Activated CD4-positive, alpha-beta T cell treated with anti-CD3 and anti-CD28 coated beads for 36 hours (primary cell): ENCODE measurements at regions not wholly inside any gene's neighbourhood (a gene's known extent, or its start where the extent isn't known, plus 50 kb on each side); places are given as distances from the start of the nearest gene placed in this dataset.
"Not testable (repeated sequence)": the region's sequence is repeated elsewhere in the genome, so short reads cannot be mapped to it uniquely, and the experiment has no call there.

Source experiments
- ATAC-seq: fragments of 200-7000 bp; cut with Tn5 transposase; one replicate; pipeline ENCODE4 v1.10.0; 2021; ENCODE audit warnings: mild to moderate bottlenecking, moderate library complexity
- CTCF ChIA-PET: fragments of 350-600 bp; sonication (Branson Sonifier 250); formaldehyde crosslinking; loops from one replicate; lab custom pipeline; 2021; ENCODE audit warnings: antibody characterized with exemption; lab: Charles Lee
- POLR2A ChIA-PET: fragments of 350-600 bp; sonication (Branson Sonifier 250); formaldehyde crosslinking; loops from one replicate; lab custom pipeline; 2021; ENCODE audit warnings: antibody characterized with exemption, inconsistent platforms; lab: Charles Lee
- DNase-seq: peaks from one replicate; pipeline ENCODE4 v3.0.0-alpha.2; 2020
- H3K27ac Mint-ChIP-seq: one replicate; pipeline ENCODE4 v1.8.0; 2021; ENCODE audit warnings: mixed read lengths
- H3K27me3 Mint-ChIP-seq: one replicate; pipeline ENCODE4 v1.8.0; 2021; ENCODE audit warnings: mixed read lengths
- H3K36me3 Mint-ChIP-seq: one replicate; pipeline ENCODE4 v1.8.0; 2021; ENCODE audit warnings: low read depth, mixed read lengths
- H3K4me1 Mint-ChIP-seq: one replicate; pipeline ENCODE4 v1.8.0; 2021; ENCODE audit warnings: mixed read lengths
- H3K4me3 Mint-ChIP-seq: one replicate; pipeline ENCODE4 v1.8.0; 2021; ENCODE audit warnings: mild to moderate bottlenecking, moderate library complexity, mixed read lengths
- H3K9me3 Mint-ChIP-seq: one replicate; pipeline ENCODE4 v1.8.0; 2021; ENCODE audit warnings: low read depth, mixed read lengths
- intact Hi-C, 2 experiments: fragments of 100-400 bp; cut with DNase I in 1 of 2; cut with micrococcal nuclease in 1 of 2; formaldehyde crosslinking; loops; one replicate each; pipeline versions ENCODE4 v1.14.2 to v1.15.1; 2022 to 2024; cut with DNase I, micrococcal nuclease

GRCh38 chr2:35496022-35496421 is 859.6 kb upstream of the CRIM1 start:
- no peaks in the 10 kb centered on the region for H3K4me1 Mint-ChIP-seq
- ChIA-PET CTCF (no interaction called here), POLR2A (no interaction called here)
- ATAC-seq (no peak), DNase-seq (no peak)
- H3K4me3 Mint-ChIP-seq, result no peak overlapping the region
- H3K27me3 Mint-ChIP-seq, result no peaks in the 10 kb centered on the region
- H3K27ac Mint-ChIP-seq, result no peak overlapping the region
- intact Hi-C loops, result no loop called here
- peaks cover 4% of the 10 kb centered on the region for H3K9me3 Mint-ChIP-seq
- H3K36me3 Mint-ChIP-seq, result no peaks in the 10 kb centered on the region

- ATAC-seq (no peak), DNase-seq (no peak)
- Mint-ChIP-seq H3K4me1 (no peaks in the 10 kb centered on the region), H3K9me3 (peaks cover 4% of the 10 kb centered on the region), H3K27me3 (no peaks in the 10 kb centered on the region), H3K4me3 (no peak overlapping the region), H3K36me3 (no peaks in the 10 kb centered on the region), H3K27ac (no peak overlapping the region)
- ChIA-PET POLR2A (no interaction called here), CTCF (no interaction called here)
- intact Hi-C loops, result no loop called here
Measured at GRCh38 chr2:35495182-35495581, 860.4 kb upstream of the CRIM1 start.

DNA sequence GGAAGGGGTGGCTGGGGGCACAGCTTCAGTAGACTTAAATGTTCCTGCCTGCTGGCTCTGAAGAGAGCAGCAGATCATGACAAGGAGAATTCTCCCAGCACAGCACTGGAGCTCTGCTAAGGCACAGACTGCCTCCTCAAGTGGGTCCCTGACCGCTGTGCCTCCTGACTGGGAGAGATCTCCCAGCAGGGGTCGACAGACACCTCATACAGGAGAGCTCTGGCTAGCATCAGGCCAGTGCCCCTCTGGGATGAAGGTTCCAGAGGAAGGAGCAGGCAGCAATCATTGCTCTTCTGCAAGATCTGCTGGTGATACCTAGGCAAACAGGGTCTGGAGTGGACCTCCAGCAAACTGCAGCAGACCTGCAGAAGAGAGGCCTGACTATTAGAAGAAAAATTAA is 877.5 kb upstream of the CRIM1 start:
- H3K4me3 Mint-ChIP-seq, CTCF ChIA-PET, DNase-seq, POLR2A ChIA-PET, H3K4me1 Mint-ChIP-seq, H3K36me3 Mint-ChIP-seq, H3K27ac Mint-ChIP-seq, H3K27me3 Mint-ChIP-seq, intact Hi-C loops, ATAC-seq: not testable (repeated sequence)
- H3K9me3 Mint-ChIP-seq, result peaks cover 11% of the 10 kb centered on the region

- Mint-ChIP-seq H3K36me3 (no peaks in the 10 kb centered on the region), H3K27ac (no peak overlapping the region), H3K4me3 (no peak overlapping the region), H3K4me1 (no peaks in the 10 kb centered on the region), H3K9me3 (no peaks in the 10 kb centered on the region), H3K27me3 (no peaks in the 10 kb centered on the region)
- ChIA-PET CTCF (interaction anchor here (0.9 kb wide), 1 partner anchor 23 kb away, joined by 3 read pairs; no protein-coding TSS in a partner anchor), POLR2A (no interaction called here)
- DNase-seq (no peak), ATAC-seq (no peak)
- intact Hi-C loops, result no loop called here
Measured at GRCh38 chr2:35468245-35468644, 887.3 kb upstream of the CRIM1 start.

- intact Hi-C loops, result no loop called here
- Mint-ChIP-seq H3K4me1 (no peaks in the 10 kb centered on the region), H3K4me3 (no peak overlapping the region), H3K27me3 (no peaks in the 10 kb centered on the region), H3K36me3 (no peaks in the 10 kb centered on the region), H3K9me3 (no peaks in the 10 kb centered on the region), H3K27ac (no peak overlapping the region)
- no peak for DNase-seq
- ATAC-seq, result no peak
- ChIA-PET CTCF (no interaction called here), POLR2A (no interaction called here)
Measured at GRCh38 chr2:35463805-35464596, 891.6 kb upstream of the CRIM1 start.

- DNase-seq, result no peak
- H3K4me3 Mint-ChIP-seq, result no peak overlapping the region
- CTCF ChIA-PET, result no interaction called here
- POLR2A ChIA-PET, result no interaction called here
- no peaks in the 10 kb centered on the region for H3K9me3 Mint-ChIP-seq
- H3K27me3 Mint-ChIP-seq, result no peaks in the 10 kb centered on the region
- no peaks in the 10 kb centered on the region for H3K4me1 Mint-ChIP-seq
- no peak overlapping the region for H3K27ac Mint-ChIP-seq
- intact Hi-C loops, result no loop called here
- H3K36me3 Mint-ChIP-seq, result no peaks in the 10 kb centered on the region
- ATAC-seq, result no peak
Measured at GRCh38 chr2:35462226-35462998, 893.2 kb upstream of the CRIM1 start.

- Mint-ChIP-seq H3K4me3 (no peak overlapping the region), H3K27me3 (no peaks in the 10 kb centered on the region), H3K9me3 (no peaks in the 10 kb centered on the region), H3K36me3 (no peaks in the 10 kb centered on the region), H3K27ac (no peak overlapping the region), H3K4me1 (no peaks in the 10 kb centered on the region)
- ChIA-PET CTCF (no interaction called here), POLR2A (no interaction called here)
- DNase-seq (no peak), ATAC-seq (no peak)
- intact Hi-C loops, result no loop called here
Measured at GRCh38 chr2:35461406-35461805, 894.2 kb upstream of the CRIM1 start.

GRCh38 chr2:35454966-35455638 is 900.5 kb upstream of the CRIM1 start:
- ATAC-seq, result no peak

GRCh38 chr2:35447821-35448220 is 907.8 kb upstream of the CRIM1 start:
- H3K4me1 Mint-ChIP-seq, result no peaks in the 10 kb centered on the region
- DNase-seq, result no peak
- no peak overlapping the region for H3K4me3 Mint-ChIP-seq
- H3K27ac Mint-ChIP-seq, result no peak overlapping the region
- ChIA-PET POLR2A (no interaction called here), CTCF (interaction anchor here (0.6 kb wide), 1 partner anchor 27 kb away, joined by 3 read pairs; no protein-coding TSS in a partner anchor)
- H3K36me3 Mint-ChIP-seq, result no peaks in the 10 kb centered on the region
- no peaks in the 10 kb centered on the region for H3K27me3 Mint-ChIP-seq
- ATAC-seq, result no peak
- H3K9me3 Mint-ChIP-seq, result no peaks in the 10 kb centered on the region
- intact Hi-C loops, result no loop called here

More at GRCh38 chr2:35454966-35455638, 900.5 kb upstream of the CRIM1 start:
- H3K4me3 Mint-ChIP-seq, result no peak overlapping the region
- ChIA-PET POLR2A (no interaction called here), CTCF (no interaction called here)
- H3K9me3 Mint-ChIP-seq, result no peaks in the 10 kb centered on the region
- H3K36me3 Mint-ChIP-seq, result no peaks in the 10 kb centered on the region
- H3K27me3 Mint-ChIP-seq, result no peaks in the 10 kb centered on the region
- no peak overlapping the region for H3K27ac Mint-ChIP-seq
- intact Hi-C loops, result no loop called here
- DNase-seq, result no peak
- H3K4me1 Mint-ChIP-seq, result no peaks in the 10 kb centered on the region

DNA sequence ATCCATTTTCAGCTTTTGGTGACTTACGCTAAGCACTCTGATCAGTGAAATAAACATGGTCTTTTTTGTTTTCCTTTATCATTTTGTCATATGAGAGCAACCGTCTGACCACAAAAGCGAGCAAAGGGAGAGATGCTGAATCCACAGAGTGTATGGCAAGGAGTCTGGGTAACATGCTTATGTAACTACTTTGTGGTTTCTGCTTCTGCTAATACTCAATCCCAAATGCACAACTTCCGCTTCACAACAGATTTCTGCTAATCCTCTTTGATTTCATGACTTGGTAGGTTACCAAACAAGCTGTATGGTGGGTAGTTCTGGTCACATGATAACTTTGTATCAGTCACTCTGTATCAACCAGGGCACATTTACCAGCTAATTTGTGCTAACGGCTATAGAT is 908.4 kb upstream of the CRIM1 start:
- no peak for DNase-seq
- no peak for ATAC-seq
- Mint-ChIP-seq H3K27me3 (no peaks in the 10 kb centered on the region), H3K4me3 (no peak overlapping the region), H3K9me3 (no peaks in the 10 kb centered on the region), H3K4me1 (no peaks in the 10 kb centered on the region), H3K36me3 (no peaks in the 10 kb centered on the region), H3K27ac (no peak overlapping the region)
- intact Hi-C loops, result no loop called here
- ChIA-PET POLR2A (no interaction called here), CTCF (no interaction called here)

DNA sequence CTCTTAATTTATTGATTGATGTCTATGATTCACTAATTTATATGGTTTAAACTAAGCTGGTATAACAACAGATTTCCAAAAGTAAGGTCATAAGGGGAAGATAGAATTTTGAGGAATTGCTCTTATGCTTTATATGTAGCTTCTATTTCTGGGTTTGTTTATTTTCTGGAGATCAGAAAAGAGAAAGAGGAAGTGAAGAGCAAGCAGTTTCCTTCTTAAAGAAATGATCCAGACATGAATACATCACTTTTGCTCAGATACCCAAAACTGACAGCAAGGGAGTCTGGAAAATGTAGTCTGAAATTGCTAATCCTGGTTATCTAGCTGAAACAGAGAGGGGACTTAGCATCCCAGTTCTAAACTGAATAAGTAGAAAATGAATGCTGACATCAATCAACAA is 912.5 kb upstream of the CRIM1 start:
- ATAC-seq (no peak), DNase-seq (no peak)
- no peak overlapping the region for H3K4me3 Mint-ChIP-seq
- ChIA-PET POLR2A (no interaction called here), CTCF (interaction anchor here (0.7 to 1.5 kb wide), 4 partner anchors 10 to 390 kb away, joined by 3 to 4 read pairs (median 3); no protein-coding TSS in a partner anchor)
- H3K36me3 Mint-ChIP-seq, result no peaks in the 10 kb centered on the region
- no peaks in the 10 kb centered on the region for H3K9me3 Mint-ChIP-seq
- H3K27ac Mint-ChIP-seq, result no peak overlapping the region
- H3K4me1 Mint-ChIP-seq, result no peaks in the 10 kb centered on the region
- intact Hi-C loops, result no loop called here
- H3K27me3 Mint-ChIP-seq, result no peaks in the 10 kb centered on the region
